ENCODE measurements at regions not wholly inside any gene's neighbourhood (a gene's known extent, or its start where the extent isn't known, plus 50 kb on each side); places are given as distances from the start of the nearest gene placed in this dataset.
"Not testable (repeated sequence)": the region's sequence is repeated elsewhere in the genome, so short reads cannot be mapped to it uniquely, and the experiment has no call there.

DNA sequence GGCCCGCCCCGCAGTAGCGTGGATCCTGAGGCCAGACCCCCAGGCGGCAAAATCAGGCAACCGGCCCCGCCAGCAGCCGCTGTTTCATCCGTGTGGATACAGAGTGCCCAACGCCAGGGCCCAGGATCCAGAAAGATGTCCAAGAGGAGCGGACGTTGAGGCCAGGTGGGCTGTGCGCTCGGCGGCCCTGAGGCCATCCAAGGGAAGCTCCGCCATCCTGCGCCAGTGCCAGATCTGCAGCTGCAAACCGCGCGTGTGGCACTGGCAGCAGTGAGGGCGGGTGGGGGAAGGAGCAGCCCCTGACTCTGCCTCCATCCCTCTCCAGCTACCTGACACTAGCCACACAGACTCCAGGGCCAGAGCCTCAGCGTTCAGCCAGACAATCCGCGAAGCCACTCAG lies 668.2 kb downstream of the SPATA31A6 start:
- not testable (repeated sequence) for TF ChIP-seq POLR2A (IDR thresholded peaks at IDR 0.05)
- TF ChIP-seq, protein P1, sequence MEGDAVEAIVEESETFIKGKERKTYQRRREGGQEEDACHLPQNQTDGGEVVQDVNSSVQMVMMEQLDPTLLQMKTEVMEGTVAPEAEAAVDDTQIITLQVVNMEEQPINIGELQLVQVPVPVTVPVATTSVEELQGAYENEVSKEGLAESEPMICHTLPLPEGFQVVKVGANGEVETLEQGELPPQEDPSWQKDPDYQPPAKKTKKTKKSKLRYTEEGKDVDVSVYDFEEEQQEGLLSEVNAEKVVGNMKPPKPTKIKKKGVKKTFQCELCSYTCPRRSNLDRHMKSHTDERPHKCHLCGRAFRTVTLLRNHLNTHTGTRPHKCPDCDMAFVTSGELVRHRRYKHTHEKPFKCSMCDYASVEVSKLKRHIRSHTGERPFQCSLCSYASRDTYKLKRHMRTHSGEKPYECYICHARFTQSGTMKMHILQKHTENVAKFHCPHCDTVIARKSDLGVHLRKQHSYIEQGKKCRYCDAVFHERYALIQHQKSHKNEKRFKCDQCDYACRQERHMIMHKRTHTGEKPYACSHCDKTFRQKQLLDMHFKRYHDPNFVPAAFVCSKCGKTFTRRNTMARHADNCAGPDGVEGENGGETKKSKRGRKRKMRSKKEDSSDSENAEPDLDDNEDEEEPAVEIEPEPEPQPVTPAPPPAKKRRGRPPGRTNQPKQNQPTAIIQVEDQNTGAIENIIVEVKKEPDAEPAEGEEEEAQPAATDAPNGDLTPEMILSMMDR (IDR thresholded peaks at IDR 0.05): not testable (repeated sequence)
